ENCODE measurements at regions not wholly inside any gene's neighbourhood (a gene's known extent, or its start where the extent isn't known, plus 50 kb on each side); places are given as distances from the start of the nearest gene placed in this dataset.

- no peak overlapping the region for H3K4me3 ChIP-seq (ENCODE audit: low read length)
- no peak for DNase-seq (ENCODE audit: low read depth)
- no peak for TF ChIP-seq CTCF (conservative IDR thresholded peaks at IDR 0.05; ENCODE audit: low read depth, low read length)
Observed at GRCh38 chr11:116335078-116335477, 437.7 kb downstream of the BUD13 start.

GRCh38 chr11:116334596-116334995 is 438.2 kb downstream of the BUD13 start:
- no peak overlapping the region for H3K4me3 ChIP-seq (ENCODE audit: low read length)
- TF ChIP-seq CTCF (conservative IDR thresholded peaks at IDR 0.05; ENCODE audit: low read depth, low read length): no peak

GRCh38 chr11:116333001-116333535 is 439.7 kb downstream of the BUD13 start:
- TF ChIP-seq CTCF (conservative IDR thresholded peaks at IDR 0.05; ENCODE audit: low read depth, low read length): no peak
- DNase-seq (ENCODE audit: low read depth): no peak

More at GRCh38 chr11:116334596-116334995, 438.2 kb downstream of the BUD13 start:
- DNase-seq (ENCODE audit: low read depth): no peak

GRCh38 chr11:116332391-116332790 is 440.4 kb downstream of the BUD13 start:
- H3K4me3 ChIP-seq (ENCODE audit: low read length): no peak overlapping the region
- no peak for TF ChIP-seq CTCF (conservative IDR thresholded peaks at IDR 0.05; ENCODE audit: low read depth, low read length)
- DNase-seq (ENCODE audit: low read depth): no peak

More at GRCh38 chr11:116333001-116333535, 439.7 kb downstream of the BUD13 start:
- H3K4me3 ChIP-seq (ENCODE audit: low read length): no peak overlapping the region

GRCh38 chr11:116331381-116331780 is 441.4 kb downstream of the BUD13 start:
- no peak for DNase-seq (ENCODE audit: low read depth)
- H3K4me3 ChIP-seq (ENCODE audit: low read length): no peak overlapping the region
- TF ChIP-seq CTCF (conservative IDR thresholded peaks at IDR 0.05; ENCODE audit: low read depth, low read length): no peak

- DNase-seq (ENCODE audit: low read depth): no peak
- no peak overlapping the region for H3K4me3 ChIP-seq (ENCODE audit: low read length)
- no peak for TF ChIP-seq CTCF (conservative IDR thresholded peaks at IDR 0.05; ENCODE audit: low read depth, low read length)
Observed at GRCh38 chr11:116330439-116331185, 442.2 kb downstream of the BUD13 start.

All from retinal pigment epithelial cell (primary cell).